ENCODE measurements at regions not wholly inside any gene's neighbourhood (a gene's known extent, or its start where the extent isn't known, plus 50 kb on each side); places are given as distances from the start of the nearest gene placed in this dataset.

GRCh38 chr3:107045791-107046190, 331.4 kb upstream of the CCDC54 start:
- Histone ChIP-seq H3K4me3 (ENCODE audit: low read depth, low read length) (no peak overlapping the region), H2AFZ (ENCODE audit: insufficient read depth, low read length, poor library complexity) (no peak overlapping the region), H4K91ac (ENCODE audit: low read depth, low read length) (no peak overlapping the region), H2BK120ac (ENCODE audit: insufficient read depth, low read length, poor library complexity) (no peak overlapping the region), H3K79me1 (ENCODE audit: low read length) (no peaks in the 10 kb centered on the region), H4K8ac (ENCODE audit: low read depth, low read length) (no peak overlapping the region), H3K27me3 (ENCODE audit: insufficient read depth, low read length) (no peaks in the 10 kb centered on the region), H3K14ac (ENCODE audit: low read length) (no peak overlapping the region), H2BK12ac (ENCODE audit: low read length) (no peak overlapping the region), H3K18ac (ENCODE audit: low read length) (no peak overlapping the region), H3K27ac (ENCODE audit: low read depth, low read length) (no peak overlapping the region), H2AK5ac (ENCODE audit: low read length) (no peak overlapping the region), H4K12ac (ENCODE audit: low read depth, low read length) (no peak overlapping the region), H2BK5ac (ENCODE audit: low read depth, low read length, poor library complexity) (no peak overlapping the region), H3K9me3 (ENCODE audit: insufficient read depth, low read depth, low read length) (no peaks in the 10 kb centered on the region), H3K9ac (ENCODE audit: low read length) (no peak overlapping the region), H3K23ac (ENCODE audit: low read length) (no peak overlapping the region), H3K4me1 (ENCODE audit: control insufficient read depth in 1 of 2, insufficient read depth in 2 of 2, low read length in 2 of 2) (no peaks in the 10 kb centered on the region), H3K4ac (ENCODE audit: low read depth, low read length) (no peak overlapping the region), H3K36me3 (ENCODE audit: control insufficient read depth in 1 of 2, insufficient read depth in 2 of 2, low read length in 2 of 2) (no peaks in the 10 kb centered on the region), H3K4me2 (ENCODE audit: low read length) (no peak overlapping the region), H3K79me2 (ENCODE audit: control insufficient read depth, insufficient read depth, low read length, poor library complexity) (no peaks in the 10 kb centered on the region)
- no peak for DNase-seq
- WGBS (ENCODE audit: extremely low coverage, insufficient coverage, insufficient read length): no CpG with 5 or more reads among the region's 3 CpGs

- H4K8ac ChIP-seq (ENCODE audit: low read depth, low read length): no peak overlapping the region
- no peak overlapping the region for H3K4ac ChIP-seq (ENCODE audit: low read depth, low read length)
- H3K79me2 ChIP-seq (ENCODE audit: control insufficient read depth, insufficient read depth, low read length, poor library complexity): no peaks in the 10 kb centered on the region
- no peak overlapping the region for H3K23ac ChIP-seq (ENCODE audit: low read length)
- no peaks in the 10 kb centered on the region for H3K27me3 ChIP-seq (ENCODE audit: insufficient read depth, low read length)
- no peaks in the 10 kb centered on the region for H3K9me3 ChIP-seq (ENCODE audit: insufficient read depth, low read depth, low read length)
- no peak overlapping the region for H4K12ac ChIP-seq (ENCODE audit: low read depth, low read length)
- H3K18ac ChIP-seq (ENCODE audit: low read length): no peak overlapping the region
- no peaks in the 10 kb centered on the region for H3K4me1 ChIP-seq (ENCODE audit: control insufficient read depth in 1 of 2, insufficient read depth in 2 of 2, low read length in 2 of 2)
- H3K14ac ChIP-seq (ENCODE audit: low read length): no peak overlapping the region
- no peak for DNase-seq
- no CpG with 5 or more reads among the region's 4 CpGs for WGBS (ENCODE audit: extremely low coverage, insufficient coverage, insufficient read length)
- no peak overlapping the region for H3K9ac ChIP-seq (ENCODE audit: low read length)
- no peak overlapping the region for H2AFZ ChIP-seq (ENCODE audit: insufficient read depth, low read length, poor library complexity)
- no peaks in the 10 kb centered on the region for H3K36me3 ChIP-seq (ENCODE audit: control insufficient read depth in 1 of 2, insufficient read depth in 2 of 2, low read length in 2 of 2)
- H3K4me3 ChIP-seq (ENCODE audit: low read depth, low read length): no peak overlapping the region
- no peak overlapping the region for H2BK120ac ChIP-seq (ENCODE audit: insufficient read depth, low read length, poor library complexity)
- no peak overlapping the region for H2AK5ac ChIP-seq (ENCODE audit: low read length)
- no peak overlapping the region for H2BK5ac ChIP-seq (ENCODE audit: low read depth, low read length, poor library complexity)
- H3K79me1 ChIP-seq (ENCODE audit: low read length): no peaks in the 10 kb centered on the region
- no peak overlapping the region for H4K91ac ChIP-seq (ENCODE audit: low read depth, low read length)
- no peak overlapping the region for H3K4me2 ChIP-seq (ENCODE audit: low read length)
- no peak overlapping the region for H3K27ac ChIP-seq (ENCODE audit: low read depth, low read length)
- H2BK12ac ChIP-seq (ENCODE audit: low read length): no peak overlapping the region
Observed at GRCh38 chr3:107055181-107055942, 321.9 kb upstream of the CCDC54 start.

GRCh38 chr3:107061466-107061865, 315.8 kb upstream of the CCDC54 start:
- Histone ChIP-seq H2BK120ac (ENCODE audit: insufficient read depth, low read length, poor library complexity) (no peak overlapping the region), H3K18ac (ENCODE audit: low read length) (no peak overlapping the region), H4K91ac (ENCODE audit: low read depth, low read length) (no peak overlapping the region), H3K4me3 (ENCODE audit: low read depth, low read length) (no peak overlapping the region), H2BK12ac (ENCODE audit: low read length) (no peak overlapping the region), H3K79me2 (ENCODE audit: control insufficient read depth, insufficient read depth, low read length, poor library complexity) (no peaks in the 10 kb centered on the region), H2AFZ (ENCODE audit: insufficient read depth, low read length, poor library complexity) (no peak overlapping the region), H3K79me1 (ENCODE audit: low read length) (no peaks in the 10 kb centered on the region), H3K9ac (ENCODE audit: low read length) (no peak overlapping the region), H3K14ac (ENCODE audit: low read length) (no peak overlapping the region), H3K27me3 (ENCODE audit: insufficient read depth, low read length) (no peaks in the 10 kb centered on the region), H3K36me3 (ENCODE audit: control insufficient read depth in 1 of 2, insufficient read depth in 2 of 2, low read length in 2 of 2) (no peaks in the 10 kb centered on the region), H3K4me2 (ENCODE audit: low read length) (no peak overlapping the region), H3K4me1 (ENCODE audit: control insufficient read depth in 1 of 2, insufficient read depth in 2 of 2, low read length in 2 of 2) (no peaks in the 10 kb centered on the region), H3K23ac (ENCODE audit: low read length) (no peak overlapping the region), H3K27ac (ENCODE audit: low read depth, low read length) (no peak overlapping the region), H2BK5ac (ENCODE audit: low read depth, low read length, poor library complexity) (no peak overlapping the region), H3K4ac (ENCODE audit: low read depth, low read length) (no peak overlapping the region), H4K12ac (ENCODE audit: low read depth, low read length) (no peak overlapping the region), H3K9me3 (ENCODE audit: insufficient read depth, low read depth, low read length) (no peaks in the 10 kb centered on the region), H2AK5ac (ENCODE audit: low read length) (no peak overlapping the region), H4K8ac (ENCODE audit: low read depth, low read length) (no peak overlapping the region)
- no peak for DNase-seq
- WGBS (ENCODE audit: extremely low coverage, insufficient coverage, insufficient read length): no CpG with 5 or more reads among the region's 1 CpG

GRCh38 chr3:107062310-107062709, 314.9 kb upstream of the CCDC54 start:
- H3K9me3 ChIP-seq (ENCODE audit: insufficient read depth, low read depth, low read length): no peaks in the 10 kb centered on the region
- no peak overlapping the region for H3K27ac ChIP-seq (ENCODE audit: low read depth, low read length)
- no peak overlapping the region for H2BK5ac ChIP-seq (ENCODE audit: low read depth, low read length, poor library complexity)
- H4K8ac ChIP-seq (ENCODE audit: low read depth, low read length): no peak overlapping the region
- no peaks in the 10 kb centered on the region for H3K79me1 ChIP-seq (ENCODE audit: low read length)
- no peaks in the 10 kb centered on the region for H3K27me3 ChIP-seq (ENCODE audit: insufficient read depth, low read length)
- no peak overlapping the region for H2BK120ac ChIP-seq (ENCODE audit: insufficient read depth, low read length, poor library complexity)
- H3K4me1 ChIP-seq (ENCODE audit: control insufficient read depth in 1 of 2, insufficient read depth in 2 of 2, low read length in 2 of 2): no peaks in the 10 kb centered on the region
- no peaks in the 10 kb centered on the region for H3K36me3 ChIP-seq (ENCODE audit: control insufficient read depth in 1 of 2, insufficient read depth in 2 of 2, low read length in 2 of 2)
- no peaks in the 10 kb centered on the region for H3K79me2 ChIP-seq (ENCODE audit: control insufficient read depth, insufficient read depth, low read length, poor library complexity)
- no peak overlapping the region for H3K4ac ChIP-seq (ENCODE audit: low read depth, low read length)
- H4K12ac ChIP-seq (ENCODE audit: low read depth, low read length): no peak overlapping the region
- H2BK12ac ChIP-seq (ENCODE audit: low read length): no peak overlapping the region
- no peak overlapping the region for H2AFZ ChIP-seq (ENCODE audit: insufficient read depth, low read length, poor library complexity)
- no peak overlapping the region for H4K91ac ChIP-seq (ENCODE audit: low read depth, low read length)
- H2AK5ac ChIP-seq (ENCODE audit: low read length): no peak overlapping the region
- no peak overlapping the region for H3K4me2 ChIP-seq (ENCODE audit: low read length)
- no peak overlapping the region for H3K18ac ChIP-seq (ENCODE audit: low read length)
- no peak overlapping the region for H3K14ac ChIP-seq (ENCODE audit: low read length)
- no peak overlapping the region for H3K4me3 ChIP-seq (ENCODE audit: low read depth, low read length)
- WGBS (ENCODE audit: extremely low coverage, insufficient coverage, insufficient read length): no CpG with 5 or more reads among the region's 1 CpG
- no peak for DNase-seq
- no peak overlapping the region for H3K9ac ChIP-seq (ENCODE audit: low read length)
- no peak overlapping the region for H3K23ac ChIP-seq (ENCODE audit: low read length)

Data from trophoblast cell (in vitro differentiated cells and primary cell).